ENCODE measurements at regions not wholly inside any gene's neighbourhood (a gene's known extent, or its start where the extent isn't known, plus 50 kb on each side); places are given as distances from the start of the nearest gene placed in this dataset.

DNA sequence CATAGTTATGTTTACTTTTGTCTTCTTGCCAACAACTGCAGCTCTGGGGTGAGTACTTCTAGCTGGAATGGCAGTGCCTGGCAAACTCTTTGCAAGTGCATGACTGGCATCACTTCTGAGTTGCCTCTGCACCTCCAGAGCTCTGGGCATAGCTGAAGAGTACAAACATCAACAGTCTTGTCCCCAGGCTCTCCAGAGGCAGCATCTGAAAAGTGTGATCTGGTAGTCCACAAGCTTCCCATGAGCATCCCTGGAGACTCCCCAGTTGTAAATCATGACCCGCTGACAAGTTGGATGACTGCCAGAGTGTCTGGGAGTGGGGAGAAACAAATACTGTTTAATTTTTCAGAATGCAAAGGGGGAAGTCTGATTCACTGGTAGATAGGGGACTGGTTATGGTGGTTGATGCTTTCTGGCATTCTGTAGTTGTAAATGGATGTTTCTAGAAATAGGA, 138.9 kb upstream of the CDK13 start (continued):
- TF ChIP-seq, protein P1, sequence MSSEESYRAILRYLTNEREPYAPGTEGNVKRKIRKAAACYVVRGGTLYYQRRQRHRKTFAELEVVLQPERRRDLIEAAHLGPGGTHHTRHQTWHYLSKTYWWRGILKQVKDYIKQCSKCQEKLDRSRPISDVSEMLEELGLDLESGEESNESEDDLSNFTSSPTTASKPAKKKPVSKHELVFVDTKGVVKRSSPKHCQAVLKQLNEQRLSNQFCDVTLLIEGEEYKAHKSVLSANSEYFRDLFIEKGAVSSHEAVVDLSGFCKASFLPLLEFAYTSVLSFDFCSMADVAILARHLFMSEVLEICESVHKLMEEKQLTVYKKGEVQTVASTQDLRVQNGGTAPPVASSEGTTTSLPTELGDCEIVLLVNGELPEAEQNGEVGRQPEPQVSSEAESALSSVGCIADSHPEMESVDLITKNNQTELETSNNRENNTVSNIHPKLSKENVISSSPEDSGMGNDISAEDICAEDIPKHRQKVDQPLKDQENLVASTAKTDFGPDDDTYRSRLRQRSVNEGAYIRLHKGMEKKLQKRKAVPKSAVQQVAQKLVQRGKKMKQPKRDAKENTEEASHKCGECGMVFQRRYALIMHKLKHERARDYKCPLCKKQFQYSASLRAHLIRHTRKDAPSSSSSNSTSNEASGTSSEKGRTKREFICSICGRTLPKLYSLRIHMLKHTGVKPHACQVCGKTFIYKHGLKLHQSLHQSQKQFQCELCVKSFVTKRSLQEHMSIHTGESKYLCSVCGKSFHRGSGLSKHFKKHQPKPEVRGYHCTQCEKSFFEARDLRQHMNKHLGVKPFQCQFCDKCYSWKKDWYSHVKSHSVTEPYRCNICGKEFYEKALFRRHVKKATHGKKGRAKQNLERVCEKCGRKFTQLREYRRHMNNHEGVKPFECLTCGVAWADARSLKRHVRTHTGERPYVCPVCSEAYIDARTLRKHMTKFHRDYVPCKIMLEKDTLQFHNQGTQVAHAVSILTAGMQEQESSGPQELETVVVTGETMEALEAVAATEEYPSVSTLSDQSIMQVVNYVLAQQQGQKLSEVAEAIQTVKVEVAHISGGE (CRISPR knock-in tag; IDR thresholded peaks at IDR 0.05): no peak
- TF ChIP-seq NFIX (CRISPR knock-in tag; IDR thresholded peaks at IDR 0.05; ENCODE audit: low read depth) (0 out of 2 replicates have a peak, but pooled peaks have one; percentile 11), ATF7 (IDR thresholded peaks at IDR 0.05) (no peak), FOXJ3 (CRISPR knock-in tag; IDR thresholded peaks at IDR 0.05) (no peak), FOXJ2 (tag; IDR thresholded peaks at IDR 0.05) (no peak), HLTF (IDR thresholded peaks at IDR 0.05) (no peak), RCOR1 (IDR thresholded peaks at IDR 0.05; ENCODE audit: borderline replicate concordance in 1 of 2, low read depth in 2 of 2, low read length in 2 of 2) (0 out of 4 replicates have a peak, but pooled peaks of 1 of the 2 experiments have one; percentile 44), BRCA1 (IDR thresholded peaks at IDR 0.05) (no peak), BRCA1 (CRISPR knock-in tag; IDR thresholded peaks at IDR 0.05) (no peak), MTF1 (CRISPR knock-in tag; IDR thresholded peaks at IDR 0.05; ENCODE audit: borderline replicate concordance) (no peak), FOS (IDR thresholded peaks at IDR 0.05; ENCODE audit: extremely low read depth, insufficient read length) (no peak), TRIM28 (IDR thresholded peaks at IDR 0.05) (no peak), FIP1L1 (IDR thresholded peaks at IDR 0.05; ENCODE audit: low read depth, low read length, poor library complexity, severe bottlenecking) (no peak), ZNF184 (CRISPR knock-in tag; IDR thresholded peaks at IDR 0.05) (no peak), KLF13 (tag; IDR thresholded peaks at IDR 0.05; ENCODE audit: borderline replicate concordance, low read depth) (no peak)
- TF ChIP-seq, protein P2, sequence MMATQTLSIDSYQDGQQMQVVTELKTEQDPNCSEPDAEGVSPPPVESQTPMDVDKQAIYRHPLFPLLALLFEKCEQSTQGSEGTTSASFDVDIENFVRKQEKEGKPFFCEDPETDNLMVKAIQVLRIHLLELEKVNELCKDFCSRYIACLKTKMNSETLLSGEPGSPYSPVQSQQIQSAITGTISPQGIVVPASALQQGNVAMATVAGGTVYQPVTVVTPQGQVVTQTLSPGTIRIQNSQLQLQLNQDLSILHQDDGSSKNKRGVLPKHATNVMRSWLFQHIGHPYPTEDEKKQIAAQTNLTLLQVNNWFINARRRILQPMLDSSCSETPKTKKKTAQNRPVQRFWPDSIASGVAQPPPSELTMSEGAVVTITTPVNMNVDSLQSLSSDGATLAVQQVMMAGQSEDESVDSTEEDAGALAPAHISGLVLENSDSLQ (IDR thresholded peaks at IDR 0.05): peak; percentile 96
- TF ChIP-seq, protein P3, sequence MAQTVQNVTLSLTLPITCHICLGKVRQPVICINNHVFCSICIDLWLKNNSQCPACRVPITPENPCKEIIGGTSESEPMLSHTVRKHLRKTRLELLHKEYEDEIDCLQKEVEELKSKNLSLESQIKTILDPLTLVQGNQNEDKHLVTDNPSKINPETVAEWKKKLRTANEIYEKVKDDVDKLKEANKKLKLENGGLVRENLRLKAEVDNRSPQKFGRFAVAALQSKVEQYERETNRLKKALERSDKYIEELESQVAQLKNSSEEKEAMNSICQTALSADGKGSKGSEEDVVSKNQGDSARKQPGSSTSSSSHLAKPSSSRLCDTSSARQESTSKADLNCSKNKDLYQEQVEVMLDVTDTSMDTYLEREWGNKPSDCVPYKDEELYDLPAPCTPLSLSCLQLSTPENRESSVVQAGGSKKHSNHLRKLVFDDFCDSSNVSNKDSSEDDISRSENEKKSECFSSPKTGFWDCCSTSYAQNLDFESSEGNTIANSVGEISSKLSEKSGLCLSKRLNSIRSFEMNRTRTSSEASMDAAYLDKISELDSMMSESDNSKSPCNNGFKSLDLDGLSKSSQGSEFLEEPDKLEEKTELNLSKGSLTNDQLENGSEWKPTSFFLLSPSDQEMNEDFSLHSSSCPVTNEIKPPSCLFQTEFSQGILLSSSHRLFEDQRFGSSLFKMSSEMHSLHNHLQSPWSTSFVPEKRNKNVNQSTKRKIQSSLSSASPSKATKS (CRISPR knock-in tag; IDR thresholded peaks at IDR 0.05): no peak
- TF ChIP-seq, protein P4, sequence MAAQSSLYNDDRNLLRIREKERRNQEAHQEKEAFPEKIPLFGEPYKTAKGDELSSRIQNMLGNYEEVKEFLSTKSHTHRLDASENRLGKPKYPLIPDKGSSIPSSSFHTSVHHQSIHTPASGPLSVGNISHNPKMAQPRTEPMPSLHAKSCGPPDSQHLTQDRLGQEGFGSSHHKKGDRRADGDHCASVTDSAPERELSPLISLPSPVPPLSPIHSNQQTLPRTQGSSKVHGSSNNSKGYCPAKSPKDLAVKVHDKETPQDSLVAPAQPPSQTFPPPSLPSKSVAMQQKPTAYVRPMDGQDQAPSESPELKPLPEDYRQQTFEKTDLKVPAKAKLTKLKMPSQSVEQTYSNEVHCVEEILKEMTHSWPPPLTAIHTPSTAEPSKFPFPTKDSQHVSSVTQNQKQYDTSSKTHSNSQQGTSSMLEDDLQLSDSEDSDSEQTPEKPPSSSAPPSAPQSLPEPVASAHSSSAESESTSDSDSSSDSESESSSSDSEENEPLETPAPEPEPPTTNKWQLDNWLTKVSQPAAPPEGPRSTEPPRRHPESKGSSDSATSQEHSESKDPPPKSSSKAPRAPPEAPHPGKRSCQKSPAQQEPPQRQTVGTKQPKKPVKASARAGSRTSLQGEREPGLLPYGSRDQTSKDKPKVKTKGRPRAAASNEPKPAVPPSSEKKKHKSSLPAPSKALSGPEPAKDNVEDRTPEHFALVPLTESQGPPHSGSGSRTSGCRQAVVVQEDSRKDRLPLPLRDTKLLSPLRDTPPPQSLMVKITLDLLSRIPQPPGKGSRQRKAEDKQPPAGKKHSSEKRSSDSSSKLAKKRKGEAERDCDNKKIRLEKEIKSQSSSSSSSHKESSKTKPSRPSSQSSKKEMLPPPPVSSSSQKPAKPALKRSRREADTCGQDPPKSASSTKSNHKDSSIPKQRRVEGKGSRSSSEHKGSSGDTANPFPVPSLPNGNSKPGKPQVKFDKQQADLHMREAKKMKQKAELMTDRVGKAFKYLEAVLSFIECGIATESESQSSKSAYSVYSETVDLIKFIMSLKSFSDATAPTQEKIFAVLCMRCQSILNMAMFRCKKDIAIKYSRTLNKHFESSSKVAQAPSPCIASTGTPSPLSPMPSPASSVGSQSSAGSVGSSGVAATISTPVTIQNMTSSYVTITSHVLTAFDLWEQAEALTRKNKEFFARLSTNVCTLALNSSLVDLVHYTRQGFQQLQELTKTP (IDR thresholded peaks at IDR 0.05; ENCODE audit: low read depth in 1 of 2, partially characterized antibody in 2 of 2): no peak

All from K562 (cell line).